Nephron (organoid): ENCODE measurements at regions not wholly inside any gene's neighbourhood (a gene's known extent, or its start where the extent isn't known, plus 50 kb on each side); places are given as distances from the start of the nearest gene placed in this dataset.

Experiments used
- H3K27ac Mint-ChIP-seq, 3 experiments: 2 replicates each; pipeline ENCODE4 v1.8.0; 2020; ENCODE audit warnings: mixed read lengths in 3 of 3, mild to moderate bottlenecking in 2 of 3, moderate library complexity in 1 of 3
- H3K27me3 Mint-ChIP-seq: 2 replicates; pipeline ENCODE4 v1.8.0; 2021; ENCODE audit warnings: low read depth, mild to moderate bottlenecking, moderate library complexity, mixed read lengths
- H3K36me3 Mint-ChIP-seq: 2 replicates; pipeline ENCODE4 v1.8.0; 2020; ENCODE audit warnings: low read depth, mixed read lengths
- H3K4me1 Mint-ChIP-seq: 2 replicates; pipeline ENCODE4 v1.8.0; 2020; ENCODE audit warnings: mixed read lengths
- H3K4me3 Mint-ChIP-seq, 3 experiments: 2 replicates each; pipeline ENCODE4 v1.8.0; 2020; ENCODE audit warnings: mild to moderate bottlenecking in 3 of 3, mixed read lengths in 3 of 3, moderate library complexity in 2 of 3
- H3K9me3 Mint-ChIP-seq: 2 replicates; pipeline ENCODE4 v1.8.0; 2020; ENCODE audit warnings: mixed read lengths
- TF ChIP-seq, protein P1 (sequence below), 3 experiments: fragments of 200-600 bp; sonication (generic); IDR thresholded peaks; one replicate each; pipeline ENCODE4 v1.5.0; 2021; ENCODE audit warnings: antibody characterized with exemption in 3 of 3; ENCODE audit not compliant: unreplicated experiment in 3 of 3

DNA sequence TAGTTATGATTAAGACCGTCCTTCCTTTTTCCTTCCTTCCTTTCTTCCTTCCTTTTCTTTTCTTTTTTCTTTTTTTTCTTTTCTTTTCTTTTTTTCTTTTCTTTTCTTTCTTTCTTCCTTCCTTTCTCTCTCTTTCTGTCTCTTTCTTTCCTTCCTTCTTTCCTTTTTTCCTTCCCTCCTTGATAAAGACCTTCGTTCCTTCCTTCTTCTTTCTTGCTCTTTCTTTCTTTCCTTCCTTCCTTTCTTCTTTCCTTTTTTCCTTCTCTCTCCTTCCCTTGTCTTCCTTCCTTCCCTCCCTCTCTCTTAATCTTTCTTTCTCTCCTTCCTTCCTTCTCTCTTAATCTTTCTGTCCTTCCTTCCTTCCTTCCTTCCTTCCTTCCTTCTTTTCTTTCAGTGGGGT, 130.9 kb downstream of the PAPOLA start:
- Mint-ChIP-seq H3K27ac (no peak overlapping the region), H3K9me3 (no peaks in the 10 kb centered on the region), H3K4me1 (no peaks in the 10 kb centered on the region), H3K27me3 (peaks cover 8% of the 10 kb centered on the region), H3K4me3 (no peak overlapping the region), H3K36me3 (no peaks in the 10 kb centered on the region)
- TF ChIP-seq, protein P1, sequence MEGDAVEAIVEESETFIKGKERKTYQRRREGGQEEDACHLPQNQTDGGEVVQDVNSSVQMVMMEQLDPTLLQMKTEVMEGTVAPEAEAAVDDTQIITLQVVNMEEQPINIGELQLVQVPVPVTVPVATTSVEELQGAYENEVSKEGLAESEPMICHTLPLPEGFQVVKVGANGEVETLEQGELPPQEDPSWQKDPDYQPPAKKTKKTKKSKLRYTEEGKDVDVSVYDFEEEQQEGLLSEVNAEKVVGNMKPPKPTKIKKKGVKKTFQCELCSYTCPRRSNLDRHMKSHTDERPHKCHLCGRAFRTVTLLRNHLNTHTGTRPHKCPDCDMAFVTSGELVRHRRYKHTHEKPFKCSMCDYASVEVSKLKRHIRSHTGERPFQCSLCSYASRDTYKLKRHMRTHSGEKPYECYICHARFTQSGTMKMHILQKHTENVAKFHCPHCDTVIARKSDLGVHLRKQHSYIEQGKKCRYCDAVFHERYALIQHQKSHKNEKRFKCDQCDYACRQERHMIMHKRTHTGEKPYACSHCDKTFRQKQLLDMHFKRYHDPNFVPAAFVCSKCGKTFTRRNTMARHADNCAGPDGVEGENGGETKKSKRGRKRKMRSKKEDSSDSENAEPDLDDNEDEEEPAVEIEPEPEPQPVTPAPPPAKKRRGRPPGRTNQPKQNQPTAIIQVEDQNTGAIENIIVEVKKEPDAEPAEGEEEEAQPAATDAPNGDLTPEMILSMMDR (IDR thresholded peaks at IDR 0.05; ENCODE audit: unreplicated experiment in 3 of 3): no peak

DNA sequence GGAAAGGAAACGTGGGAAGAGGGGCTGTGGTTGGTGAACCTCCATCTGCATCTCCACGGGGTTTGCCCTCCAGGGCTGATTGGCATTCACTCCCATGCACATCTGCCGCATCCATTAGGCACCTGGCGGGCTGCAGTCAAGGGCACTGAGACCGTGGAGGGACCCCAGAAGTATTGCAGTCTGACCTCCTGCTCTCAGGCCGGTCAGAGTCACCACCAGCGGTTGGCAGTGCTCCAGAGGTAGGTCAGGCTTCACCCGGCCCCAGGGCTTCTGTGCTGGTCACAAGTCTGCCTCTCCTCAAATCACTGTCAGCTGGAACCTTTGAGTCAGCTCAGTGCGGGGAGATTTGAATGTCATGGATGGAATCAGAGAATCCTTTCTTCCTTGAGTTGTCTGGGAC, 132.3 kb downstream of the PAPOLA start:
- H3K27ac Mint-ChIP-seq: no peak overlapping the region
- peaks cover 8% of the 10 kb centered on the region for H3K27me3 Mint-ChIP-seq
- no peaks in the 10 kb centered on the region for H3K4me1 Mint-ChIP-seq
- no peaks in the 10 kb centered on the region for H3K36me3 Mint-ChIP-seq
- no peak overlapping the region for H3K4me3 Mint-ChIP-seq
- no peaks in the 10 kb centered on the region for H3K9me3 Mint-ChIP-seq
- TF ChIP-seq, protein P1 (IDR thresholded peaks at IDR 0.05; ENCODE audit: unreplicated experiment in 3 of 3): no peak

DNA sequence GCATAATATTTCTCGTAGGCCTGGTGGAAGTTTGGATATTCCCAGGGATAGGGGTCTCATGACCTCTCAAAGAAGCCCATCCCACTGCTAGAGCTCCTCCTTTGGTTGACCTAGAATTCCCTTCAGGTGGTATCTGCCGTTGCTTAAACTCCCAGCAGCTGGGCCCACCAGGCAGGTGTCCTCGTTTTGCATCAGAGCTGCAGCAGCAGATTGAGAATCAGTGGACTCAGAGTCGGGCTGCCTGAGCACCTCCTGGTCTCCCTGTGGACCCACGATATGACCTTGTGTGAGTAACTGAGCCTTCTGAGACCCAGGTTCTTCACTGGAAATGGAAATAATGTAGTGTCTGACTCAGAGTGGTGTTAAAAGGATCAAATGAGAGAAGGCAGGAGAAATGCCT, 132.7 kb downstream of the PAPOLA start:
- Mint-ChIP-seq H3K9me3 (no peaks in the 10 kb centered on the region), H3K4me1 (no peaks in the 10 kb centered on the region), H3K4me3 (no peak overlapping the region), H3K36me3 (no peaks in the 10 kb centered on the region), H3K27me3 (peaks cover 8% of the 10 kb centered on the region), H3K27ac (no peak overlapping the region)
- TF ChIP-seq, protein P1 (IDR thresholded peaks at IDR 0.05; ENCODE audit: unreplicated experiment in 3 of 3): no peak

DNA sequence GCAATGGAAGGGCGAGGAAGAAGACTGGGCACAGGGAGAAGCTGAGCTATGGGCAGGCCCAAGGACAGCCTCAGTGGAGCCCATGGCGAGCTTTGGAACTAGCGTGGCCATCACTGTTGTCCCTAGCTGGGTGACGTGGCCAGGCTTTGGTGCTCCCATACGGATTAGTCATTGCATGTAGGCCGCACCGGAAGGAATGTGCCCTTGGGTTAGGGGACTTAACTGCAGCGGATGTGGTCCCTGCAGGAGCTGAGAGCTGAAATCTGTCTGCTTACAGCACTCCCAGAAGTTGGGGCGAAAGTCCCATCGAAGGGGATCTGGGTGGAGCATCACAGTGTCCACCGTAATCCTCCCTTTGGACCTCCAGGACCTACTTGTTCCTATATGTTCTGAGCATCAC, 133.7 kb downstream of the PAPOLA start:
- Mint-ChIP-seq H3K27me3 (peaks cover 8% of the 10 kb centered on the region), H3K36me3 (no peaks in the 10 kb centered on the region), H3K9me3 (no peaks in the 10 kb centered on the region), H3K4me3 (no peak overlapping the region), H3K27ac (no peak overlapping the region), H3K4me1 (no peaks in the 10 kb centered on the region)
- TF ChIP-seq, protein P1 (IDR thresholded peaks at IDR 0.05; ENCODE audit: unreplicated experiment in 3 of 3): no peak

DNA sequence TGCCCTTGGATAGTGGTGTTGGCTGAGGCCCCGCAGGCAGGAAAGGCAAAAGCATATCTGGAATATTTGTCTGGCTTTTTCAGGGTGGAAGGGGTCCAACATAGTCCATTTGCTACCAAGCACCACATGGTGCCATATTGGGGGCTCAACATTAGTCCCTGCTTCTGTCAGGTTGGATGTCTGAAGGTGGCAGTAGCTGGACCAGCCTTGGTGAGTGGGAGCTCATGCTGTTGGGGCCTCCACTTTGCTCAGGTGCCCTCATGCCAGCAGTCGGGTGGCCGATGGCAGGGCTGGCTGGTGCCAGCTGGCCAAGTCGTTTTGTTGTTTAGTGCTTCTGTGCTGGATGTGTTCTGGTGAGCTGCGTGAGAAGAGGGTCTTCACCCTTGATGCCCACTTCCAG, 135.3 kb downstream of the PAPOLA start:
- H3K4me3 Mint-ChIP-seq: no peak overlapping the region
- no peak overlapping the region for H3K27ac Mint-ChIP-seq
- H3K36me3 Mint-ChIP-seq: no peaks in the 10 kb centered on the region
- H3K4me1 Mint-ChIP-seq: no peaks in the 10 kb centered on the region
- no peaks in the 10 kb centered on the region for H3K9me3 Mint-ChIP-seq
- peaks cover 4% of the 10 kb centered on the region for H3K27me3 Mint-ChIP-seq
- TF ChIP-seq, protein P1 (IDR thresholded peaks at IDR 0.05; ENCODE audit: unreplicated experiment in 3 of 3): no peak

DNA sequence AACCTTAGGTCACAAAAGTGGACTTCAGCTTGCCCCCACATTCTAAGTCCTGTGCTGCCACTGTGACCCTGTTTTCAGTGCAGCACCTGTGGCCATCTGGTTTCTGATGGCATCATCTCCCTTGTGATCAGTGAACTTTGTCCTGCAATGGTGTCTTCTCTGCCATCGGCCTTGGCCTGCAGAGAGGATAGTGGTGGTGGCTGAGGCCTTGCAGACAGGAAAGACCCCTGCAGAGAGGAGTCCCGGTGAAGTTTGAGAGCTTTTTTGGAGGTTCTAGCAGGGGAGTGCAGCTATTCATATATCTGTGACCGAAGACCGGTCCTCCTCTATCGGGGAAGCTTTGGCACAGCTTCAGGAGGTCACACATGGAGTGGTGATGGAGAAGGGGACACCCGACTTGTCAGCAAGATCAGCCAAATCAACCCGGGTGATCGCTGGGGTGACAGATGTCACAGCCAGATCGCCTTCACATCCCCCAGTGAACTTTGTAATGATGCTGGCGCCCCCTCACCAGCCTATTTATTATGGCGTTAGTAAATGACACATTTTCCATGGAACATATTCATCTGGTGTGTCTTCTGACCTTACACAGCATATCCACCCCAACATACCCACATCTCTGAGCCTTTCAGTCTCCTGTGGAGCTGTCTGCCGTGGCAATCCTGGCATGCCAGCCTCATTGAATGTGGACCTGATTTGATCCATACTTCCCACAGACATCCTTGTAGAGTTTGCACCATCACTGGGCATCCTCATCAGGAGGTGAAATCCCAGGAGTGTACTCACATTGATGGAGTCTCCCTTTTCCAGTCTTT, 136.1 kb downstream of the PAPOLA start:
- TF ChIP-seq, protein P1 (IDR thresholded peaks at IDR 0.05; ENCODE audit: unreplicated experiment in 3 of 3): no peak
- Mint-ChIP-seq H3K27ac (no peak overlapping the region), H3K36me3 (no peaks in the 10 kb centered on the region), H3K9me3 (no peaks in the 10 kb centered on the region), H3K27me3 (peaks cover 2% of the 10 kb centered on the region), H3K4me3 (no peak overlapping the region), H3K4me1 (no peaks in the 10 kb centered on the region)
